GM21526 (cell line): ENCODE measurements at regions not wholly inside any gene's neighbourhood (a gene's known extent, or its start where the extent isn't known, plus 50 kb on each side); places are given as distances from the start of the nearest gene placed in this dataset.
"Not testable (repeated sequence)": the region's sequence is repeated elsewhere in the genome, so short reads cannot be mapped to it uniquely, and the experiment has no call there.

Experiments
- ATAC-seq: cut with Tn5 transposase; IDR thresholded peaks from one replicate; pipeline ENCODE4 v1.9.1; 2021; ENCODE audit warnings: moderate library complexity; ENCODE audit not compliant: unreplicated experiment, low FRiP score

- ATAC-seq: not testable (repeated sequence)
These were observed 657.4 kb downstream of the TRIML1 start for GRCh38 chr4:188796600-188796999.

- not testable (repeated sequence) for ATAC-seq
These were observed 657.8 kb downstream of the TRIML1 start for GRCh38 chr4:188797011-188797410.

GRCh38 chr4:188804861-188805260 lies 665.6 kb downstream of the TRIML1 start:
- ATAC-seq: no peak

GRCh38 chr4:188811121-188811520 lies 671.9 kb downstream of the TRIML1 start:
- no peak for ATAC-seq

GRCh38 chr4:188812644-188813043 lies 673.4 kb downstream of the TRIML1 start:
- ATAC-seq: no peak

- ATAC-seq: no peak
These were observed 679.1 kb downstream of the TRIML1 start for GRCh38 chr4:188818300-188818699.

- no peak for ATAC-seq
These were observed 680.0 kb downstream of the TRIML1 start for GRCh38 chr4:188819233-188819632.

GRCh38 chr4:188821500-188821899 lies 682.3 kb downstream of the TRIML1 start:
- ATAC-seq: no peak

GRCh38 chr4:188822698-188823097 lies 683.5 kb downstream of the TRIML1 start:
- ATAC-seq: no peak

- no peak for ATAC-seq
These were observed 685.3 kb downstream of the TRIML1 start for GRCh38 chr4:188824553-188824952.

- no peak for ATAC-seq
These were observed 687.2 kb downstream of the TRIML1 start for GRCh38 chr4:188826393-188826792.

- ATAC-seq: no peak
These were observed 700.5 kb downstream of the TRIML1 start for GRCh38 chr4:188839704-188840103.

- ATAC-seq: no peak
These were observed 702.3 kb downstream of the TRIML1 start for GRCh38 chr4:188841523-188841922.

- no peak for ATAC-seq
These were observed 715.2 kb downstream of the TRIML1 start for GRCh38 chr4:188854436-188854835.

- ATAC-seq: no peak
These were observed 719.5 kb downstream of the TRIML1 start for GRCh38 chr4:188858696-188859095.

GRCh38 chr4:188864741-188865140 lies 725.5 kb downstream of the TRIML1 start:
- ATAC-seq: no peak

- ATAC-seq: no peak
These were observed 728.6 kb downstream of the TRIML1 start for GRCh38 chr4:188867796-188868195.

- ATAC-seq: no peak
These were observed 730.3 kb downstream of the TRIML1 start for GRCh38 chr4:188869581-188869980.

- ATAC-seq: no peak
These were observed 733.6 kb downstream of the TRIML1 start for GRCh38 chr4:188872809-188873208.

GRCh38 chr4:188876881-188877280 lies 737.6 kb downstream of the TRIML1 start:
- no peak for ATAC-seq

- ATAC-seq: no peak
These were observed 740.4 kb downstream of the TRIML1 start for GRCh38 chr4:188879598-188879997.

- ATAC-seq: no peak
These were observed 748.7 kb downstream of the TRIML1 start for GRCh38 chr4:188887905-188888304.

- no peak for ATAC-seq
These were observed 753.6 kb downstream of the TRIML1 start for GRCh38 chr4:188892837-188893236.
